ENCODE measurements at regions not wholly inside any gene's neighbourhood (a gene's known extent, or its start where the extent isn't known, plus 50 kb on each side); places are given as distances from the start of the nearest gene placed in this dataset.

- no peaks in the 10 kb centered on the region for H3K27me3 Mint-ChIP-seq (ENCODE audit: low read depth, unreplicated experiment)
- peaks cover 6% of the 10 kb centered on the region for H3K4me1 Mint-ChIP-seq (ENCODE audit: low read depth, unreplicated experiment)
- H3K79me2 ChIP-seq (ENCODE audit: insufficient read depth, low read length), result no peaks in the 10 kb centered on the region
- no peak overlapping the region for H3K4me3 ChIP-seq (ENCODE audit: insufficient read depth, low read depth, low read length)
- no peak overlapping the region for H3K27ac Mint-ChIP-seq (ENCODE audit: unreplicated experiment)
- no peak overlapping the region for H3K9ac ChIP-seq (ENCODE audit: low read length)
- no peaks in the 10 kb centered on the region for H3K36me3 ChIP-seq (ENCODE audit: insufficient read depth, low read length)
- H3K27ac ChIP-seq (ENCODE audit: low read depth, low read length), result no peak overlapping the region
- no peak overlapping the region for H3K4me2 ChIP-seq (ENCODE audit: low read length)
- H3K4me1 ChIP-seq (ENCODE audit: insufficient read depth, low read length), result no peaks in the 10 kb centered on the region
- FAIRE-seq (no peak), DNase-seq (ENCODE audit: low read depth) (peak; percentile 15)
- H3K36me3 Mint-ChIP-seq (ENCODE audit: low read depth, unreplicated experiment), result no peaks in the 10 kb centered on the region
- TF ChIP-seq, protein P1, sequence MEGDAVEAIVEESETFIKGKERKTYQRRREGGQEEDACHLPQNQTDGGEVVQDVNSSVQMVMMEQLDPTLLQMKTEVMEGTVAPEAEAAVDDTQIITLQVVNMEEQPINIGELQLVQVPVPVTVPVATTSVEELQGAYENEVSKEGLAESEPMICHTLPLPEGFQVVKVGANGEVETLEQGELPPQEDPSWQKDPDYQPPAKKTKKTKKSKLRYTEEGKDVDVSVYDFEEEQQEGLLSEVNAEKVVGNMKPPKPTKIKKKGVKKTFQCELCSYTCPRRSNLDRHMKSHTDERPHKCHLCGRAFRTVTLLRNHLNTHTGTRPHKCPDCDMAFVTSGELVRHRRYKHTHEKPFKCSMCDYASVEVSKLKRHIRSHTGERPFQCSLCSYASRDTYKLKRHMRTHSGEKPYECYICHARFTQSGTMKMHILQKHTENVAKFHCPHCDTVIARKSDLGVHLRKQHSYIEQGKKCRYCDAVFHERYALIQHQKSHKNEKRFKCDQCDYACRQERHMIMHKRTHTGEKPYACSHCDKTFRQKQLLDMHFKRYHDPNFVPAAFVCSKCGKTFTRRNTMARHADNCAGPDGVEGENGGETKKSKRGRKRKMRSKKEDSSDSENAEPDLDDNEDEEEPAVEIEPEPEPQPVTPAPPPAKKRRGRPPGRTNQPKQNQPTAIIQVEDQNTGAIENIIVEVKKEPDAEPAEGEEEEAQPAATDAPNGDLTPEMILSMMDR (IDR thresholded peaks at IDR 0.05; ENCODE audit: insufficient read depth, low read depth, low read length), result no peak
- no peak for TF ChIP-seq EZH2 (IDR thresholded peaks at IDR 0.05; ENCODE audit: insufficient read depth, low read length)
- H3K4me3 Mint-ChIP-seq (ENCODE audit: unreplicated experiment), result no peak overlapping the region
- no peaks in the 10 kb centered on the region for H3K9me3 ChIP-seq (ENCODE audit: insufficient read depth, low read depth, low read length)
- no peaks in the 10 kb centered on the region for H3K27me3 ChIP-seq (ENCODE audit: insufficient read depth, low read length)
- H2AFZ ChIP-seq (ENCODE audit: low read depth, low read length), result no peak overlapping the region
- H3K9me3 Mint-ChIP-seq (ENCODE audit: unreplicated experiment), result no peaks in the 10 kb centered on the region
- no peaks in the 10 kb centered on the region for H4K20me1 ChIP-seq (ENCODE audit: insufficient read depth, low read length)
Observed at GRCh38 chr4:180437601-180438000, 1805.6 kb upstream of the TENM3 start.

- H3K27me3 ChIP-seq (ENCODE audit: insufficient read depth, low read length), result no peaks in the 10 kb centered on the region
- no peaks in the 10 kb centered on the region for H3K79me2 ChIP-seq (ENCODE audit: insufficient read depth, low read length)
- H3K36me3 Mint-ChIP-seq (ENCODE audit: low read depth, unreplicated experiment), result no peaks in the 10 kb centered on the region
- TF ChIP-seq, protein P1 (IDR thresholded peaks at IDR 0.05; ENCODE audit: insufficient read depth, low read depth, low read length), result no peak
- no peak for TF ChIP-seq EZH2 (IDR thresholded peaks at IDR 0.05; ENCODE audit: insufficient read depth, low read length)
- DNase-seq (ENCODE audit: low read depth) (no peak), FAIRE-seq (no peak)
- no peak overlapping the region for H3K9ac ChIP-seq (ENCODE audit: low read length)
- no peaks in the 10 kb centered on the region for H3K27me3 Mint-ChIP-seq (ENCODE audit: low read depth, unreplicated experiment)
- H3K9me3 ChIP-seq (ENCODE audit: insufficient read depth, low read depth, low read length), result no peaks in the 10 kb centered on the region
- H3K27ac Mint-ChIP-seq (ENCODE audit: unreplicated experiment), result no peak overlapping the region
- H2AFZ ChIP-seq (ENCODE audit: low read depth, low read length), result no peak overlapping the region
- no peaks in the 10 kb centered on the region for H3K4me1 Mint-ChIP-seq (ENCODE audit: low read depth, unreplicated experiment)
- no peak overlapping the region for H3K4me3 Mint-ChIP-seq (ENCODE audit: unreplicated experiment)
- no peak overlapping the region for H3K27ac ChIP-seq (ENCODE audit: low read depth, low read length)
- H4K20me1 ChIP-seq (ENCODE audit: insufficient read depth, low read length), result no peaks in the 10 kb centered on the region
- H3K4me2 ChIP-seq (ENCODE audit: low read length), result no peak overlapping the region
- no peaks in the 10 kb centered on the region for H3K36me3 ChIP-seq (ENCODE audit: insufficient read depth, low read length)
- H3K9me3 Mint-ChIP-seq (ENCODE audit: unreplicated experiment), result no peaks in the 10 kb centered on the region
- no peaks in the 10 kb centered on the region for H3K4me1 ChIP-seq (ENCODE audit: insufficient read depth, low read length)
- no peak overlapping the region for H3K4me3 ChIP-seq (ENCODE audit: insufficient read depth, low read depth, low read length)
Observed at GRCh38 chr4:180448306-180448705, 1794.9 kb upstream of the TENM3 start.

- Histone ChIP-seq H3K4me3 (ENCODE audit: insufficient read depth, low read depth, low read length) (no peak overlapping the region), H3K27me3 (ENCODE audit: insufficient read depth, low read length) (no peaks in the 10 kb centered on the region), H3K36me3 (ENCODE audit: insufficient read depth, low read length) (no peaks in the 10 kb centered on the region), H3K9me3 (ENCODE audit: insufficient read depth, low read depth, low read length) (no peaks in the 10 kb centered on the region), H3K9ac (ENCODE audit: low read length) (no peak overlapping the region), H3K79me2 (ENCODE audit: insufficient read depth, low read length) (no peaks in the 10 kb centered on the region), H3K27ac (ENCODE audit: low read depth, low read length) (no peak overlapping the region), H3K4me1 (ENCODE audit: insufficient read depth, low read length) (no peaks in the 10 kb centered on the region), H2AFZ (ENCODE audit: low read depth, low read length) (peak overlapping the region; percentile 31), H4K20me1 (ENCODE audit: insufficient read depth, low read length) (no peaks in the 10 kb centered on the region), H3K4me2 (ENCODE audit: low read length) (peak overlapping the region; percentile 48)
- no peaks in the 10 kb centered on the region for H3K4me1 Mint-ChIP-seq (ENCODE audit: low read depth, unreplicated experiment)
- H3K36me3 Mint-ChIP-seq (ENCODE audit: low read depth, unreplicated experiment), result no peaks in the 10 kb centered on the region
- H3K9me3 Mint-ChIP-seq (ENCODE audit: unreplicated experiment), result no peaks in the 10 kb centered on the region
- no peaks in the 10 kb centered on the region for H3K27me3 Mint-ChIP-seq (ENCODE audit: low read depth, unreplicated experiment)
- H3K4me3 Mint-ChIP-seq (ENCODE audit: unreplicated experiment), result peak overlapping the region; percentile 79
- H3K27ac Mint-ChIP-seq (ENCODE audit: unreplicated experiment), result peak overlapping the region; percentile 66
- FAIRE-seq, result no peak
- peak; percentile 37 for DNase-seq (ENCODE audit: low read depth)
- TF ChIP-seq, protein P1 (IDR thresholded peaks at IDR 0.05; ENCODE audit: insufficient read depth, low read depth, low read length), result peak; percentile 53
- TF ChIP-seq EZH2 (IDR thresholded peaks at IDR 0.05; ENCODE audit: insufficient read depth, low read length), result no peak
Observed at GRCh38 chr4:180449395-180449956, 1793.7 kb upstream of the TENM3 start.
